Tibial nerve (tissue), 4 donors: ENCODE measurements at regions not wholly inside any gene's neighbourhood (a gene's known extent, or its start where the extent isn't known, plus 50 kb on each side); places are given as distances from the start of the nearest gene placed in this dataset.

Experiments used
- DNase-seq, 2 donors: peaks; one replicate each; pipeline ENCODE4 v3.0.0-alpha.2; 2019; ENCODE audit warnings: low spot score in 2 of 2
- H3K27ac ChIP-seq, 4 donors: fragments of 200-600 bp; sonication (generic) in 3 of 4; one replicate each; pipeline ENCODE4 v1.5.1; 2017 to 2019; ENCODE audit warnings: mild to moderate bottlenecking in 1 of 4
- H3K27me3 ChIP-seq, 2 donors: fragments of 200-600 bp; sonication (generic) in 1 of 2; one replicate each; pipeline versions ENCODE4 v1.5.1 to v1.6.0; 2017 to 2019
- H3K36me3 ChIP-seq, 3 donors: fragments of 200-600 bp; sonication (generic); one replicate each; pipeline ENCODE4 v1.5.1; 2018 to 2019
- H3K4me1 ChIP-seq, 4 donors: fragments of 200-600 bp; sonication (generic) in 3 of 4; one replicate each; pipeline ENCODE4 v1.5.1; 2017 to 2019
- H3K4me3 ChIP-seq, 4 donors: fragments of 200-600 bp; sonication (generic) in 3 of 4; one replicate each; pipeline ENCODE4 v1.5.1; 2017 to 2019; ENCODE audit warnings: mild to moderate bottlenecking in 1 of 4, moderate library complexity in 1 of 4
- H3K9me3 ChIP-seq, 4 donors: fragments of 200-600 bp; sonication (generic) in 3 of 4; one replicate each; pipeline ENCODE4 v1.5.1; 2017 to 2019
- EP300 ChIP-seq, 2 donors: sonication (generic); formaldehyde crosslinking; IDR thresholded peaks; one replicate each; pipeline ENCODE4 v1.6.1; 2017; ENCODE audit warnings: antibody characterized with exemption in 2 of 2, mild to moderate bottlenecking in 1 of 2
- POLR2A ChIP-seq, 2 donors: fragments of 450-650 bp; IDR thresholded peaks; one replicate each; pipeline ENCODE4 v1.6.1; 2017; ENCODE audit warnings: antibody characterized with exemption in 2 of 2, mild to moderate bottlenecking in 2 of 2, moderate library complexity in 2 of 2
- WGBS, 2 donors: methylation state at CpG; one replicate each; pipeline ENCODE4 v1.1.5; 2018; 5-methylcytosine and 5-hydroxymethylcytosine counted together
- TF ChIP-seq, protein P1 (sequence below), 5 experiments: fragments of 200-600 bp in 3 of 5; fragments of 450-650 bp in 2 of 5; sonication (generic) in 3 of 5; IDR thresholded peaks; one replicate each; pipeline ENCODE4 v1.5.1; 2016 to 2019; ENCODE audit warnings: antibody characterized with exemption in 5 of 5, mild to moderate bottlenecking in 3 of 5, moderate library complexity in 2 of 5

- no peak for DNase-seq
- Histone ChIP-seq H3K36me3 (no peaks in the 10 kb centered on the region), H3K4me3 (no peak overlapping the region), H3K27ac (no peak overlapping the region), H3K4me1 (no peaks in the 10 kb centered on the region), H3K9me3 (peaks cover 0 to 2% (median 0%) of the 10 kb centered on the region in 4 donors), H3K27me3 (no peaks in the 10 kb centered on the region)
- 79 to 82% methylated on average over 8 to 9 of the region's 9 CpGs for WGBS, 2 donors
- TF ChIP-seq POLR2A (IDR thresholded peaks at IDR 0.05) (no peak), EP300 (IDR thresholded peaks at IDR 0.05) (no peak)
- TF ChIP-seq, protein P1, sequence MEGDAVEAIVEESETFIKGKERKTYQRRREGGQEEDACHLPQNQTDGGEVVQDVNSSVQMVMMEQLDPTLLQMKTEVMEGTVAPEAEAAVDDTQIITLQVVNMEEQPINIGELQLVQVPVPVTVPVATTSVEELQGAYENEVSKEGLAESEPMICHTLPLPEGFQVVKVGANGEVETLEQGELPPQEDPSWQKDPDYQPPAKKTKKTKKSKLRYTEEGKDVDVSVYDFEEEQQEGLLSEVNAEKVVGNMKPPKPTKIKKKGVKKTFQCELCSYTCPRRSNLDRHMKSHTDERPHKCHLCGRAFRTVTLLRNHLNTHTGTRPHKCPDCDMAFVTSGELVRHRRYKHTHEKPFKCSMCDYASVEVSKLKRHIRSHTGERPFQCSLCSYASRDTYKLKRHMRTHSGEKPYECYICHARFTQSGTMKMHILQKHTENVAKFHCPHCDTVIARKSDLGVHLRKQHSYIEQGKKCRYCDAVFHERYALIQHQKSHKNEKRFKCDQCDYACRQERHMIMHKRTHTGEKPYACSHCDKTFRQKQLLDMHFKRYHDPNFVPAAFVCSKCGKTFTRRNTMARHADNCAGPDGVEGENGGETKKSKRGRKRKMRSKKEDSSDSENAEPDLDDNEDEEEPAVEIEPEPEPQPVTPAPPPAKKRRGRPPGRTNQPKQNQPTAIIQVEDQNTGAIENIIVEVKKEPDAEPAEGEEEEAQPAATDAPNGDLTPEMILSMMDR (IDR thresholded peaks at IDR 0.05) = no peak
These were observed 368.5 kb upstream of the XYLT1 start for GRCh38 chr16:17839272-17839671.

DNA sequence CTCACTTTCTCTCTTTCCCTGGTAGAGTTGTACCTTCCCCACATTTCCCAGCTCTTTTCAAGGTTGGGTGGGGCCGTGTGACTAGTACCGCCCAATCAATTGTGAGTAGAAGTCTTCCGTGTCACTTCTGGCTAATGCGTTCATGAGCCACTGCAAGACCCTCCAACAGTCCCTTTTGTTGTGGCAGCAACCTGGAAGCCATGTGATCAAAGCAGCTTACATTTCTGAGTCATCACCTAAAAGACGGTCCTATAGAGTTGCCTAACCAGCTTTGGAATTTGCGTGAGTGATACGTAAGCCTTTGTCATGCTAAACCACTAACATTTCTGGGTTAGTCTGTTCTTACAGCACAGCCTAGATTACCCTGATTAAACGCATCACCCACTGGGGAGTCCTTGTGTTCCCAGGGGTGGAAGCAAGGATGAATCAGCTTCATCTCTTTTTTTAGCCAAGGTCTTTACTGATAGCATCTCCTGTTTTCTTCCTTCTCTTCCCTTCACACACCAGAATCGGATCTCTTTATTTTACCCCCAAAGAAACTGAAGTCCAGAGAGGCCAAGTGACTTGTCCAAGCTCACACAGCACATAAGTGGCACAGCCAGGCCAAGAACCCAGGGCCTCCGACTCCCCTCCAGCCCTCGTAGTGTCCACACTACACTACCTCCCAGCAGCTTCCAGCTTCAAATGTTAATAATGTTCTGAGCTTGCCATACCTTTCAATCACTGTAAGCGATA lies 366.3 kb upstream of the XYLT1 start:
- Histone ChIP-seq H3K4me3 (no peak overlapping the region), H3K4me1 (no peaks in the 10 kb centered on the region), H3K27me3 (no peaks in the 10 kb centered on the region), H3K9me3 (no peaks in the 10 kb centered on the region), H3K27ac (no peak overlapping the region), H3K36me3 (no peaks in the 10 kb centered on the region)
- TF ChIP-seq EP300 (IDR thresholded peaks at IDR 0.05) (no peak), POLR2A (IDR thresholded peaks at IDR 0.05) (no peak)
- TF ChIP-seq, protein P1 (IDR thresholded peaks at IDR 0.05) = no peak
- WGBS, 2 donors = 72 to 75% methylated on average over 12 of the region's 12 CpGs
- no peak for DNase-seq

DNA sequence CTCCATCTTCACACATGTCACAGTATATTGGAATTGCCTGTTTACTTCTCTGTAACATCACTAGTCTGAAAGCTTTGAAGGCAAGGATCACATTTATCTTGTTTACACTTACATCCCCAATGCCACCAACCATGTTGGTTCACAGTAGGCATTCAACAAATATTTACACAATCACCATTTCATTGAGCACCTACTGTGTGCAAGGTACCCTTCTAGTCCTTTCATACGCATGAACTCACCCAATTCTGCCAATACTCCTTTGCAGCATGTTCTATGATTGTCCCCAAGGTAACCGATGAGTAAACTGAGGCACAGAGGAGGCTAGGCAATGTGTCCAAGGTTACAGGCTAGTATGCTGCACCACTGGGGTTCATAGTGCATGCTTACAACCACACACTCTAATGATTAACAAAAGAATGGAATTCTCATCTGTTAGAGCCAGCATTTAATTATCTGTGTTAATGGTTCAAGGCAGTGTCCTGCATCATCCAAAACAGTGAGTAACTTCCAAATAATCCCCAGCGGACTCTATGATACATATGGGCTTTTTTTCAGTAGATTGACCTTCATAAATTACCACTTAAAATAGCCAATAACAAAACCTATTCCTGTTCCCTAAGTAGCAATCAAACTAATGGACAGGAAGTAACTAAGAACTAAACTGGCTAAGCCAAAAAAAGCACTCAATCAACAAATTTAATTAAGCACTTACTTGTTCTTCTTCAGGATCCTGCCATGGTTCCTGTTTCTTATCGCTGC lies 364.5 kb upstream of the XYLT1 start:
- no peaks in the 10 kb centered on the region for H3K9me3 ChIP-seq
- no peaks in the 10 kb centered on the region for H3K27me3 ChIP-seq
- no peaks in the 10 kb centered on the region for H3K4me1 ChIP-seq
- no peak for TF ChIP-seq EP300 (IDR thresholded peaks at IDR 0.05)
- no peak for TF ChIP-seq POLR2A (IDR thresholded peaks at IDR 0.05)
- TF ChIP-seq, protein P1 (IDR thresholded peaks at IDR 0.05) = no peak
- WGBS, 2 donors = 66 to 67% methylated on average over 4 of the region's 4 CpGs
- H3K36me3 ChIP-seq = no peaks in the 10 kb centered on the region
- H3K27ac ChIP-seq = no peak overlapping the region
- no peak overlapping the region for H3K4me3 ChIP-seq
- DNase-seq = no peak

DNA sequence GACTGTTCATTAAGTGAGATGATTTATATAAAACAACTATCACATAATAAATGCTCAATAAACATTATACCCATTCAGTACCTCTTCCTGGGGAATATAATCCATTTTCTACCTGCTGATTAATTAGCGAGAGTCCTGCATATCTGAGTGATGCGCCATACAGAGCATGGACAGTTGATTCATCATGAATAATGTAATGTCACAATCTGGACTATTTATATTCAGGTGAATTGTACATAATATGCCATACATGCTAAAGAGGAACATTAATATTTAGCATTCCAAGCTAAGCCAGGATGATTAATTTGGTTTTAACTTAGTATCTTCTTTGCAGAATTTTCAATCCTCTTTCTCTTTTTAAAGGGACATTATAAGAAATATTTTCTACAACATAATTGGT lies 362.0 kb upstream of the XYLT1 start:
- Histone ChIP-seq H3K36me3 (no peaks in the 10 kb centered on the region), H3K27me3 (no peaks in the 10 kb centered on the region), H3K4me1 (no peaks in the 10 kb centered on the region), H3K9me3 (no peaks in the 10 kb centered on the region), H3K4me3 (no peak overlapping the region), H3K27ac (no peak overlapping the region)
- no peak for DNase-seq
- 94 to 96% methylated on average over 2 of the region's 2 CpGs for WGBS, 2 donors
- TF ChIP-seq, protein P1 (IDR thresholded peaks at IDR 0.05) = no peak
- TF ChIP-seq EP300 (IDR thresholded peaks at IDR 0.05) (no peak), POLR2A (IDR thresholded peaks at IDR 0.05) (no peak)

DNA sequence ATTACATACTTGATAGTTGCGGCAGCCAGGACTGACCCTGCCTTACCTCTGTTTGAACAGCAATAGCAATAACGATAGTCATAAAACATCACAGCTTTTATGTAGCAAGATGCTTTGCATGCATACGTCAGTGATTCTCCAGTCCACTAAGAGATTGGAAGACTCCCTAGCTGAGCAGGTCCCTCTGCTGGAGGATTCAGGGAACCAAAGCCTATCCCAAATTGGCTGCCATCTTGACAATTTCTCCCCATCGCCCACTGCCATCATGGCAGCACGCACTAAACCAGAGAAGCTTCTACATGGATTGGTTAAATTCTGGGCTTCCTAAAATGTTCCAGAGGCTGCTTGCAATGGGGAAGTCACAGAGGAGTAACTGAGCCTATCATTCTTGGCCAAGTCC lies 360.6 kb upstream of the XYLT1 start:
- WGBS, 2 donors = 76 to 84% methylated on average over 5 of the region's 5 CpGs

More for the DNA sequence above, 360.6 kb upstream of the XYLT1 start:
- Histone ChIP-seq H3K27me3 (no peaks in the 10 kb centered on the region), H3K9me3 (no peaks in the 10 kb centered on the region), H3K27ac (no peak overlapping the region), H3K4me1 (no peaks in the 10 kb centered on the region), H3K36me3 (no peaks in the 10 kb centered on the region), H3K4me3 (no peak overlapping the region)
- TF ChIP-seq, protein P1 (IDR thresholded peaks at IDR 0.05) = no peak
- no peak for TF ChIP-seq EP300 (IDR thresholded peaks at IDR 0.05)
- TF ChIP-seq POLR2A (IDR thresholded peaks at IDR 0.05) = no peak
- DNase-seq = no peak
